GM18498 (cell line): ENCODE measurements at regions not wholly inside any gene's neighbourhood (a gene's known extent, or its start where the extent isn't known, plus 50 kb on each side); places are given as distances from the start of the nearest gene placed in this dataset.

Source experiments
- ATAC-seq: cut with Tn5 transposase; IDR thresholded peaks from one replicate; pipeline ENCODE4 v1.9.1; 2021; ENCODE audit warnings: mild to moderate bottlenecking, moderate library complexity; ENCODE audit not compliant: unreplicated experiment

GRCh38 chr1:157194731-157195520, 56.7 kb upstream of the ETV3 start:
- no peak for ATAC-seq

- ATAC-seq = no peak
Measured at GRCh38 chr1:157193702-157194391, 55.7 kb upstream of the ETV3 start.

GRCh38 chr1:157193219-157193618, 55.0 kb upstream of the ETV3 start:
- ATAC-seq = no peak

GRCh38 chr1:157189986-157190982, 52.1 kb upstream of the ETV3 start:
- ATAC-seq = no peak

DNA sequence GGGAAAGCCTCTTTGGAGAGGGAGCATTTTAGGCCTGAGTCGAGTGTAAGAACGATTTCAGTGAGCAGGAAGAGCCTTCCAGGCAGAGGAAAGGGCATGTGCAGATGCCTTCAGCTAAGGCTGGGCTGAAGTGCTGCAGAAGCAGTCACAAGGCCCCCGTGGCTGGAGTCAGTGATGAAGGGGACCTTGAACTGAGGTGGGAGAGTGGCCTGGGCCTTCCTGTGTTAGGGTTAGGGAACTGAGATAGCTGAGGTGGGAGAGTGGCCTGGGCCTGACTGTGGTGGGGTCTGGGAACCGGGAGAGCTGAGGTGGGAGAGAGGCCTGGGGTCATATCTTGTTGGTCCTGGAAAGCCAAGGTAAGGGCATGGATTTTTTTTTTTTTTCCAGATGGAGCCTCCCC, 50.9 kb upstream of the ETV3 start:
- ATAC-seq = no peak
